ENCODE measurements at regions not wholly inside any gene's neighbourhood (a gene's known extent, or its start where the extent isn't known, plus 50 kb on each side); places are given as distances from the start of the nearest gene placed in this dataset.

GRCh38 chr7:18216270-18216669 lies 188.6 kb upstream of the PRPS1L1 start:
- RAD21 ChIA-PET (ENCODE audit: unreplicated experiment), result interaction anchor here (1.0 kb wide), 1 partner anchor 129 kb away, joined by 3 read pairs; no protein-coding TSS in a partner anchor
- H3K4me1 ChIP-seq (ENCODE audit: control insufficient read depth, insufficient read depth, low read length), result no peaks in the 10 kb centered on the region
- H3K9me3 ChIP-seq (replicated peaks; ENCODE audit: control insufficient read depth, insufficient read depth, low read length), result no peaks in the 10 kb centered on the region
- no peak for DNase-seq (ENCODE audit: low read depth, low spot score)
- CTCF ChIA-PET, result interaction anchor here (0.8 to 4.3 kb wide), 6 partner anchors 10 to 135 kb away, joined by 3 to 26 read pairs (median 6); no protein-coding TSS in a partner anchor
- H3K27ac ChIP-seq (ENCODE audit: control insufficient read depth, insufficient read depth), result no peak overlapping the region
- H3K4me2 ChIP-seq (ENCODE audit: control insufficient read depth, insufficient read depth), result no peak overlapping the region
- 61% methylated on average over 2 of the region's 2 CpGs for WGBS (ENCODE audit: insufficient coverage, insufficient replicate concordance, low lambda C conversion rate, missing lambda C conversion rate)
- SMC1A ChIA-PET (ENCODE audit: uncharacterized antibody, unreplicated experiment), result interaction anchor here (1.0 to 1.4 kb wide), 3 partner anchors 105 to 371 kb away, joined by 3 to 4 read pairs (median 3); no protein-coding TSS in a partner anchor
- no peak overlapping the region for H3K4me3 ChIP-seq
- intact Hi-C loops (cut with micrococcal nuclease; ENCODE audit: unreplicated experiment), result no loop called here
- POLR2A ChIA-PET, result no interaction called here
- in situ Hi-C loops (cut with MboI), result no loop called here
- H3K36me3 ChIP-seq (ENCODE audit: control insufficient read depth in 2 of 2, insufficient read depth in 2 of 2, low read length in 1 of 2), result no peaks in the 10 kb centered on the region
- ATAC-seq, result no peak
- H3K79me2 ChIP-seq (ENCODE audit: control insufficient read depth, insufficient read depth, low read length), result no peaks in the 10 kb centered on the region
- no TSS peak for BruUV-seq (replicated peaks)
- H4K20me1 ChIP-seq (ENCODE audit: control insufficient read depth, insufficient read depth), result no peaks in the 10 kb centered on the region
- no peak overlapping the region for H3K9ac ChIP-seq (ENCODE audit: control insufficient read depth, insufficient read depth, low read length)
- no peak overlapping the region for H2AFZ ChIP-seq (ENCODE audit: control insufficient read depth, low read depth, low read length)
- FAIRE-seq, result no peak
- H3K27me3 ChIP-seq (replicated peaks in 1 of 2; ENCODE audit: control insufficient read depth in 2 of 2, insufficient read depth in 2 of 2, low read length in 1 of 2), result no peaks in the 10 kb centered on the region; a peak in 1 of 4 replicates
- TF ChIP-seq NR2F1 (conservative IDR thresholded peaks at IDR 0.05) (no peak), SUPT20H (IDR thresholded peaks at IDR 0.05; ENCODE audit: borderline replicate concordance, control insufficient read depth, low read depth, low read length) (no peak), ETV6 (conservative IDR thresholded peaks at IDR 0.05 in 1 of 2, IDR thresholded peaks at IDR 0.05 in 1 of 2; ENCODE audit: borderline replicate concordance in 1 of 2, low read depth in 1 of 2) (no peak), E2F4 (IDR thresholded peaks at IDR 0.05; ENCODE audit: low read depth, low read length) (no peak), NFIC (IDR thresholded peaks at IDR 0.05; ENCODE audit: low read depth, low read length) (no peak), ZBTB4 (CRISPR knock-in tag; IDR thresholded peaks at IDR 0.05) (no peak), YY1 (IDR thresholded peaks at IDR 0.05; ENCODE audit: low read depth, low read length) (no peak), CREM (IDR thresholded peaks at IDR 0.05; ENCODE audit: low read depth) (no peak), YBX1 (IDR thresholded peaks at IDR 0.05) (no peak), RAD51 (IDR thresholded peaks at IDR 0.05) (no peak), ZZZ3 (IDR thresholded peaks at IDR 0.05; ENCODE audit: control insufficient read depth, insufficient read length, low read depth) (no peak), SRF (IDR thresholded peaks at IDR 0.05; ENCODE audit: low read depth in 2 of 2, low read length in 2 of 2) (no peak), IRF3 (IDR thresholded peaks at IDR 0.05) (no peak), SKIL (IDR thresholded peaks at IDR 0.05; ENCODE audit: low read depth, poor library complexity, severe bottlenecking) (no peak), SUZ12 (IDR thresholded peaks at IDR 0.05; ENCODE audit: unreplicated experiment) (no peak), EP300 (IDR thresholded peaks at IDR 0.05; ENCODE audit: borderline replicate concordance in 1 of 2, control insufficient read depth in 1 of 2, low read depth in 2 of 2, low read length in 2 of 2) (no peak), HDAC2 (IDR thresholded peaks at IDR 0.05) (no peak), CBX3 (IDR thresholded peaks at IDR 0.05; ENCODE audit: borderline replicate concordance, low read depth) (no peak)
